Heart left ventricle (tissue), 13 donors: ENCODE measurements at regions not wholly inside any gene's neighbourhood (a gene's known extent, or its start where the extent isn't known, plus 50 kb on each side); places are given as distances from the start of the nearest gene placed in this dataset.

Experiments used
- POLR2A ChIP-seq, 2 donors: fragments of 450-650 bp; IDR thresholded peaks; one replicate each; pipeline ENCODE4 v1.6.1; 2017; ENCODE audit warnings: antibody characterized with exemption in 2 of 2, mild to moderate bottlenecking in 2 of 2, moderate library complexity in 2 of 2
- TF ChIP-seq, protein P1 (sequence below), 12 donors: fragments of 200-600 bp; sonication (generic) in 4 of 12; IDR thresholded peaks; one replicate each; pipeline versions ENCODE4 v1.5.0 to v1.8.0; 2018 to 2022; ENCODE audit warnings: antibody characterized with exemption in 12 of 12, mild to moderate bottlenecking in 5 of 12
- donor health status: ischemic (EF 13 %, LVEDD 7.1; RV severe dilation, severe dysfunction).
- donor health status: DM: no; HTN: yes; CAD: no.
- donor health status: DM: no; HTN: no; CAD: no.
- donor health status: ischemic (EF 25% LVEDD 6.9; RV normal size, moderate dysfunction).
- donor health status: ischemic (EF 25% LVEDD 5.7; RV mildly dilated, moderate dysfunction).
- donor health status: ischemic (EF 35%, LVEDD 5.7; RV mildly dilated, moderate dysfunction).
- donor health status: nonischemic (EF 11% LVEDD 7.7; RV severe dilation, severe dysfunction).
- donor health status: DM: yes; HTN: yes; CAD: no.
- donor health status: PGD.
- donor health status: ischemic (EF 29% LVEDD 5.4; RV normal size, mild dysfunction).
- donor health status: nonischemic (EF 23%, LVEDD 6.1; RV moderate dilation, normal function).

DNA sequence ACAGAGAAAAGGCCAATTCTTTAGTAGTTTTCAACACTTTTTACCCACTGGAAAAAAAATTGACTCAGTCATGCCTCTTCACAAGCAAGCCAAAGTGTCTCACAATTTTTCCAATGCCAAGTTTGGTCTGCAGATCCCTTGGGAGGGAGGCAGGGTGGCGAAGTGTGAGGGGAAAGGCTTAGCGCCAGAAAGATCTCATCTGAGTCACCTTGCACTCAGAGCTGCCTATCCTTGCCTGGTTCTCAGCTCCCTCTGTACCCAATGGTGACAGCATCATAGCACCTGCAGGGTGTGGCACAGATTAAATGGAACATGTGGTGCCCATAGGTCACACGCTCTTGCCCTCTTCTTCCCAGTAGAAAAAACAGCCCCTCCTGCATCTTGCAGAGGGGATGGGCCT is 55.2 kb upstream of the GYPC start:
- TF ChIP-seq, protein P1, sequence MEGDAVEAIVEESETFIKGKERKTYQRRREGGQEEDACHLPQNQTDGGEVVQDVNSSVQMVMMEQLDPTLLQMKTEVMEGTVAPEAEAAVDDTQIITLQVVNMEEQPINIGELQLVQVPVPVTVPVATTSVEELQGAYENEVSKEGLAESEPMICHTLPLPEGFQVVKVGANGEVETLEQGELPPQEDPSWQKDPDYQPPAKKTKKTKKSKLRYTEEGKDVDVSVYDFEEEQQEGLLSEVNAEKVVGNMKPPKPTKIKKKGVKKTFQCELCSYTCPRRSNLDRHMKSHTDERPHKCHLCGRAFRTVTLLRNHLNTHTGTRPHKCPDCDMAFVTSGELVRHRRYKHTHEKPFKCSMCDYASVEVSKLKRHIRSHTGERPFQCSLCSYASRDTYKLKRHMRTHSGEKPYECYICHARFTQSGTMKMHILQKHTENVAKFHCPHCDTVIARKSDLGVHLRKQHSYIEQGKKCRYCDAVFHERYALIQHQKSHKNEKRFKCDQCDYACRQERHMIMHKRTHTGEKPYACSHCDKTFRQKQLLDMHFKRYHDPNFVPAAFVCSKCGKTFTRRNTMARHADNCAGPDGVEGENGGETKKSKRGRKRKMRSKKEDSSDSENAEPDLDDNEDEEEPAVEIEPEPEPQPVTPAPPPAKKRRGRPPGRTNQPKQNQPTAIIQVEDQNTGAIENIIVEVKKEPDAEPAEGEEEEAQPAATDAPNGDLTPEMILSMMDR (IDR thresholded peaks at IDR 0.05) = no peak
- TF ChIP-seq POLR2A (IDR thresholded peaks at IDR 0.05) = no peak
